Pancreas (tissue), 10 donors: ENCODE measurements at regions not wholly inside any gene's neighbourhood (a gene's known extent, or its start where the extent isn't known, plus 50 kb on each side); places are given as distances from the start of the nearest gene placed in this dataset.

Source experiments
- ATAC-seq, 4 donors: fragments of 200-7000 bp; cut with Tn5 transposase; one replicate each; pipeline versions ENCODE4 v1.8.0 to v1.9.1; 2020; ENCODE audit warnings: mild to moderate bottlenecking in 4 of 4, moderate library complexity in 4 of 4
- DNase-seq, 6 donors: peaks; one replicate each; pipeline ENCODE4 v3.0.0-alpha.2; 2020
- FAIRE-seq: peaks from 2 replicates; lab custom pipeline; 2012; peaks lifted over from hg19 to GRCh38; lab: Jason Lieb, UNC
- H3K27ac ChIP-seq, 4 donors: fragments of 200-600 bp; sonication (generic); 1 replicate in 3 of 4; 2 replicates in 1 of 4; pipeline versions ENCODE4 v1.5.0 to v1.8.0; 2020
- H3K27me3 ChIP-seq, 4 donors: fragments of 200-600 bp; one replicate each; pipeline ENCODE4 v1.8.0; 2021
- H3K36me3 ChIP-seq, 3 donors: fragments of 200-600 bp; sonication (generic) in 1 of 3; one replicate each; pipeline versions ENCODE4 v1.5.0 to v1.8.0; 2020 to 2021
- H3K4me1 ChIP-seq, 3 donors: fragments of 200-600 bp; one replicate each; pipeline ENCODE4 v1.8.0; 2021
- H3K4me3 ChIP-seq, 4 donors: fragments of 200-600 bp; sonication (generic) in 2 of 4; one replicate each; pipeline versions ENCODE4 v1.5.0 to v1.8.0; 2020 to 2021
- H3K9me3 ChIP-seq, 4 donors: fragments of 200-600 bp; one replicate each; pipeline ENCODE4 v1.8.0; 2021
- CTCF ChIP-seq, 4 donors: fragments of 200-600 bp; sonication (generic) in 3 of 4; IDR thresholded peaks; one replicate each; pipeline versions ENCODE4 v1.5.0 to v1.8.0; 2021; ENCODE audit warnings: antibody characterized with exemption in 4 of 4
- WGBS, 2 donors: extraction: QIAGEN DNeasy Blood & Tissue Kit; methylation state at CpG; one replicate each; pipeline ENCODE4 v1.1.7; 2013; 5-methylcytosine and 5-hydroxymethylcytosine counted together
- intact Hi-C, 3 donors: fragments of 100-400 bp; cut with DNase I; formaldehyde crosslinking; loops; one replicate each; pipeline versions ENCODE4 v1.11.1 to v1.14.2; 2022
- donor health status: healthy with polysubstance abuse.
- donor health status: DM: no; HTN: no; CAD: no; lungs with moderate emphysema.
- donor health status: DM: no; HTN: no; CAD: no.
- donor health status: control.
- donor health status: control.
- donor health status: Bipolar disorder and iron deficiency.
- donor health status: DM: yes; HTN: yes; CAD: no.
- donor health status: DM: no; HTN: no; CAD: no.
- donor health status: DM: no; HTN: no; CAD: no.
- donor health status: DM: yes; HTN: yes; CAD: no.

DNA sequence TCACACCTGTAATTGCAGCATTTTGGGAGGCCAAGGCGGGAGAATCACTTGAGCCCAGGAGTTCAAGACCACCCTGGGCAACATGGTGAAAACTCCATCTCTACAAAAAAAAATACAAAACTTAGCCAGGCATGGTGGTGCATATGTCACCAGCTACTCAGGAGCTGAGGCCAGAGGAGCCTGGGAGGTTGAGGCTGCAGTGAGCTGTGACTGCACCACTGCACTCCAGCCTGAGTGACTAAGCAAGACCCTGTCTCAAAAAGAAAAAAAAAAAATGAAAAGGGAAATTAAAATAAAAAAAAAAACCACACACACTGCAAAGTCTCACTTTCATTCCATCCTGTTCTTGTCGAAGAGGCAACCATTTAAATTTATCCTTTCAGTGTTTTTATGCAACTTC, 100.8 kb upstream of the PIAS1 start:
- no peaks in the 10 kb centered on the region for H3K9me3 ChIP-seq
- no peaks in the 10 kb centered on the region for H3K4me1 ChIP-seq
- H3K27ac ChIP-seq, result no peak overlapping the region
- no peaks in the 10 kb centered on the region for H3K36me3 ChIP-seq
- 96 to 97% methylated on average over 2 of the region's 2 CpGs for WGBS, 2 donors
- H3K27me3 ChIP-seq, result no peaks in the 10 kb centered on the region
- TF ChIP-seq CTCF (IDR thresholded peaks at IDR 0.05), result no peak
- no peak overlapping the region for H3K4me3 ChIP-seq
- ATAC-seq, result no peak
- no peak for DNase-seq
- no peak for FAIRE-seq
- intact Hi-C loops, result no loop called here

DNA sequence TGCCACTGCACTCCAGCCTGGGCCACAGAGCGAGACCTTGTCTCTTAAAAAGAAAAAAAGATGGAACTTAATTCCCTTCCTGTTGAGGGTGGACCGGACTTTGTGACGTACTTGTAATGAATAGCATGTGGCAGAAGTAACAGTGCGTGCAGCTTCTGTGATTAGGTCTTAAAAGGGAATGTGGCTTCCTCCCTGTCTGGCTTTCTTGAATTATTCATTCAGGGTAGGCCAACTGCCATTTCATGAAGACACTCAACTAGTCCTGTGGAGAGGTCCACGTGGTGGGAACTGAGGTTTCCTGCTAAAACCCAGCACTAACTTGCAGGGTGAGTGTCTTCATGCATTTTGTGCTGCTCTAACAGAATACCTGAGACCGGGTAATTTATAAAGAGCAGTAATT, 98.9 kb upstream of the PIAS1 start:
- intact Hi-C loops, result no loop called here
- Histone ChIP-seq H3K36me3 (no peaks in the 10 kb centered on the region), H3K4me3 (no peak overlapping the region), H3K9me3 (no peaks in the 10 kb centered on the region), H3K27me3 (no peaks in the 10 kb centered on the region), H3K4me1 (no peaks in the 10 kb centered on the region), H3K27ac (no peak overlapping the region)
- ATAC-seq, result no peak
- FAIRE-seq, result no peak
- no peak for DNase-seq
- TF ChIP-seq CTCF (IDR thresholded peaks at IDR 0.05), result no peak
- 85 to 86% methylated on average over 6 of the region's 6 CpGs for WGBS, 2 donors

GRCh38 chr15:67957435-67958132, 96.5 kb upstream of the PIAS1 start:
- ATAC-seq, result no peak
- no peak for FAIRE-seq
- Histone ChIP-seq H3K4me1 (peaks cover 0 to 12% (median 9%) of the 10 kb centered on the region in 3 donors), H3K27ac (no peak overlapping the region), H3K9me3 (no peaks in the 10 kb centered on the region), H3K27me3 (no peaks in the 10 kb centered on the region), H3K4me3 (no peak overlapping the region), H3K36me3 (no peaks in the 10 kb centered on the region)
- 48 to 78% methylated on average over 2 of the region's 2 CpGs for WGBS, 2 donors
- intact Hi-C loops, result no loop called here
- no peak for TF ChIP-seq CTCF (IDR thresholded peaks at IDR 0.05)
- no peak for DNase-seq

DNA sequence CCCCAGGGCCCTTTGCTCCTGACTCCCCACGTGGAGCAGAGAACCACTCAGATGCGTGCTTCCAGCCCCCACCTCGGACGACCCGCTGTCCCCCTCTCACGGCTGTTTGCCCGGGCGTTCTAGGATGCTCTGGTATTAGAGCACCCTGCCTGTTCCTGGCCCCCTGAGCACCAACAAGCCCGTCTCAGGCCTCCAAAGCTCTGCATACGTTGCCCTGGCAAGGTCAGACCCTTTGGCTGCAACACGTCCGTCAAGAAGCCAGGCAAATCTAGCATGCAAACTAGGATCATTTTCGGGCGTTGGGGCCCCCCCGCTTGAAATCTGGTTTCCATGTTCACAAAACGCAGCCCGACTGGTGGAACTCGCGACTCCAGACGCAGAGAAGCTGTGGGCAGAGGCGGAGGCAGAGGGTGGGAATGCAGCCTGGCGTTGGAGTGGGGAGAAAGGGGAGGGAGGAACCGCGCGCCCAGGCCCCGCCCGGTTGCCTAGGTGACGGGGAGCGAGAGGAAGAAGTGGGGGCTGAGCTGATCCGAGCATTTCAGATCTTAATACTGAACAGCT, 86.2 kb upstream of the PIAS1 start:
- no peaks in the 10 kb centered on the region for H3K36me3 ChIP-seq
- intact Hi-C loops, result no loop called here
- no peaks in the 10 kb centered on the region for H3K4me1 ChIP-seq
- no peak for TF ChIP-seq CTCF (IDR thresholded peaks at IDR 0.05)
- no peaks in the 10 kb centered on the region for H3K27me3 ChIP-seq
- peak overlapping the region in 2 of 4 donors; percentile 27 to 34 for H3K4me3 ChIP-seq
- FAIRE-seq (no peak), ATAC-seq (peak; percentile 87 to 97 (median 97)), DNase-seq (peak; percentile 57 to 80 (median 69))
- H3K27ac ChIP-seq, result no peak overlapping the region
- no peaks in the 10 kb centered on the region for H3K9me3 ChIP-seq
- WGBS, 2 donors, result 7 to 10% methylated on average over 30 of the region's 30 CpGs

DNA sequence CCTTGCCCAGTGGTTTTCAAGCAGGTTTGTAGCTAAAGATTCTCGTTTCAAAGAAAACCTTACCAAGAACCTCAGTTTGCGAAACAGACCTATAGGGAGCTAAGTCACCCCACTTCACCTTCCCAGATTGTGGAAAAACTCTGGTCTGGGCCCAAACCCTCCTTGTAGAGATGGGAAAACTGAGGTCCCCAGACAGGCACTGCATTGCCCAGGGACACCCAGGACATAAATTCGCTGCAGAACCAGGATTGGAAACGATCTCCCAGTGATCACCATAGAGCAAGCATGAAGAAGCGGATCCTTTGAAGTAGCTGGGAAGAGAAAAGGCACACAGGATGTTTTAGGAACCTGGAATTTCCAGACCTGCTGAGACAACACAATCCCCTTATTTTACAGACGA, 85.6 kb upstream of the PIAS1 start:
- H3K36me3 ChIP-seq, result no peaks in the 10 kb centered on the region
- TF ChIP-seq CTCF (IDR thresholded peaks at IDR 0.05), result no peak
- peak overlapping the region in 1 of 4 donors; percentile 34 for H3K4me3 ChIP-seq
- no peak overlapping the region for H3K27ac ChIP-seq
- H3K4me1 ChIP-seq, result no peaks in the 10 kb centered on the region
- no peak for FAIRE-seq
- no peaks in the 10 kb centered on the region for H3K9me3 ChIP-seq
- intact Hi-C loops, result no loop called here
- ATAC-seq, result no peak
- no peak for DNase-seq
- no peaks in the 10 kb centered on the region for H3K27me3 ChIP-seq
- WGBS, 2 donors, result 54 to 76% methylated on average over 6 of the region's 6 CpGs
